GM23338 (cell line): ENCODE measurements at regions not wholly inside any gene's neighbourhood (a gene's known extent, or its start where the extent isn't known, plus 50 kb on each side); places are given as distances from the start of the nearest gene placed in this dataset.

Experiments
- ATAC-seq: fragments of 200-7000 bp; cut with Tn5 transposase; 3 replicates; pipeline ENCODE4 v1.9.1; 2020
- DNase-seq: peaks from one replicate; pipeline ENCODE4 v3.0.0-alpha.2; 2015; ENCODE audit warnings: low spot score
- H2AFZ ChIP-seq: fragments of 200-600 bp; sonication (generic); 2 replicates; pipeline ENCODE4 v1.8.0; 2016; ENCODE audit warnings: antibody characterized with exemption, mild to moderate bottlenecking, moderate library complexity
- H3F3A ChIP-seq: fragments of 200-600 bp; sonication (generic); replicated peaks from 2 replicates; pipeline ENCODE4 v1.8.0; 2017; ENCODE audit warnings: antibody characterized with exemption, mixed run types, low read depth
- H3K27ac ChIP-seq: fragments of 200-600 bp; sonication (generic); 2 replicates; pipeline ENCODE4 v1.6.1; 2016; ENCODE audit warnings: low read depth
- H3K27me3 ChIP-seq: fragments of 200-600 bp; sonication (generic); 2 replicates; pipeline ENCODE4 v1.8.0; 2016; ENCODE audit warnings: mild to moderate bottlenecking, mixed run types, moderate library complexity; ENCODE audit not compliant: insufficient read depth
- H3K36me3 ChIP-seq: fragments of 200-600 bp; sonication (generic); 2 replicates; pipeline ENCODE4 v1.8.0; 2016; ENCODE audit warnings: mild to moderate bottlenecking; ENCODE audit not compliant: insufficient read depth
- H3K4me1 ChIP-seq: fragments of 200-600 bp; sonication (generic); 2 replicates; pipeline ENCODE4 v1.8.0; 2016; ENCODE audit warnings: mild to moderate bottlenecking, moderate library complexity; ENCODE audit not compliant: insufficient read depth
- H3K4me2 ChIP-seq: fragments of 200-600 bp; sonication (generic); 2 replicates; pipeline ENCODE4 v1.7.1; 2017; ENCODE audit warnings: mixed run types
- H3K4me3 ChIP-seq: fragments of 200-600 bp; sonication (generic); 2 replicates; pipeline ENCODE4 v1.6.1; 2016; ENCODE audit warnings: mixed run types
- H3K79me2 ChIP-seq: fragments of 200-600 bp; sonication (generic); replicated peaks from 2 replicates; pipeline ENCODE4 v1.8.0; 2017; ENCODE audit warnings: mild to moderate bottlenecking; ENCODE audit not compliant: insufficient read depth
- H3K9me2 ChIP-seq: fragments of 200-600 bp; sonication (generic); 2 replicates; pipeline ENCODE4 v1.8.0; 2017; ENCODE audit not compliant: insufficient read depth
- H4K20me1 ChIP-seq: fragments of 200-600 bp; sonication (generic); replicated peaks from 2 replicates; pipeline ENCODE4 v1.8.0; 2017; ENCODE audit warnings: mild to moderate bottlenecking; ENCODE audit not compliant: insufficient read depth
- H3K27ac Mint-ChIP-seq: 2 replicates; pipeline ENCODE4 v1.8.0; 2020; ENCODE audit warnings: inconsistent platforms, mild to moderate bottlenecking, moderate library complexity, mixed read lengths
- H3K27me3 Mint-ChIP-seq: 3 replicates; pipeline ENCODE4 v1.8.0; 2022; ENCODE audit warnings: low read depth, mild to moderate bottlenecking, moderate library complexity, mixed read lengths, inconsistent platforms; ENCODE audit not compliant: insufficient read depth, poor library complexity
- H3K36me3 Mint-ChIP-seq: 3 replicates; pipeline ENCODE4 v1.8.0; 2021; ENCODE audit warnings: low read depth, mild to moderate bottlenecking, inconsistent platforms, moderate library complexity, mixed read lengths
- H3K4me1 Mint-ChIP-seq: 3 replicates; pipeline ENCODE4 v1.8.0; 2020; ENCODE audit warnings: mild to moderate bottlenecking, inconsistent platforms, mixed read lengths
- H3K4me3 Mint-ChIP-seq: 3 replicates; pipeline ENCODE4 v1.8.0; 2021; ENCODE audit warnings: moderate library complexity, mild to moderate bottlenecking, inconsistent platforms, mixed read lengths
- H3K9me3 Mint-ChIP-seq: 3 replicates; pipeline ENCODE4 v1.8.0; 2020; ENCODE audit warnings: moderate library complexity, mild to moderate bottlenecking, inconsistent platforms, mixed read lengths
- CREB1 ChIP-seq: fragments of 250-450 bp; sonication (Bioruptor Pico); IDR thresholded peaks from 2 replicates; pipeline ENCODE4 v1.5.0; 2020; ENCODE audit warnings: low read depth, mild to moderate bottlenecking, moderate library complexity
- CTCF ChIP-seq, 2 experiments: fragments of 200-600 bp in 1 of 2; sonication (generic) in 1 of 2; conservative IDR thresholded peaks; 2 replicates each; pipeline versions ENCODE4 v1.5.1 to v1.6.1; 2016 to 2017; ENCODE audit warnings: antibody characterized with exemption in 2 of 2, low read depth in 2 of 2, mild to moderate bottlenecking in 2 of 2, moderate library complexity in 1 of 2
- ETS1 ChIP-seq: IDR thresholded peaks from 2 replicates; pipeline ENCODE4 v1.6.1; 2016; ENCODE audit warnings: antibody characterized with exemption
- EZH2 ChIP-seq: fragments of 200-600 bp; sonication (generic); IDR thresholded peaks from one replicate; pipeline ENCODE4 v1.8.0; 2017; ENCODE audit warnings: antibody characterized with exemption, mild to moderate bottlenecking, low read depth; ENCODE audit not compliant: unreplicated experiment
- EZH2phosphoT487 ChIP-seq: fragments of 200-600 bp; sonication (generic); IDR thresholded peaks from one replicate; pipeline ENCODE4 v1.8.1; 2018; ENCODE audit warnings: antibody characterized with exemption; ENCODE audit not compliant: unreplicated experiment
- JUNB ChIP-seq: IDR thresholded peaks from one replicate; pipeline ENCODE4 v1.6.1; 2016; ENCODE audit warnings: antibody characterized with exemption; ENCODE audit not compliant: unreplicated experiment
- NANOG ChIP-seq: IDR thresholded peaks from 2 replicates; pipeline ENCODE4 v1.6.1; 2016; ENCODE audit warnings: antibody characterized with exemption, borderline replicate concordance
- POLR2AphosphoS5 ChIP-seq: IDR thresholded peaks from 2 replicates; pipeline ENCODE4 v1.6.1; 2016; ENCODE audit warnings: antibody characterized with exemption, low read depth
- REST ChIP-seq: IDR thresholded peaks from one replicate; pipeline ENCODE4 v1.6.1; 2018; ENCODE audit warnings: antibody characterized with exemption; ENCODE audit not compliant: unreplicated experiment
- STAT1 ChIP-seq: IDR thresholded peaks from one replicate; pipeline ENCODE4 v1.6.1; 2016; ENCODE audit warnings: antibody characterized with exemption; ENCODE audit not compliant: unreplicated experiment
- ZNF114 ChIP-seq: fragments of 250-450 bp; sonication (Bioruptor Pico); IDR thresholded peaks from 2 replicates; pipeline ENCODE4 v1.5.0; 2020; ENCODE audit warnings: mild to moderate bottlenecking, moderate library complexity
- ZNF331 ChIP-seq: fragments of 250-450 bp; sonication (Bioruptor Pico); IDR thresholded peaks from 2 replicates; pipeline ENCODE4 v1.5.0; 2020; ENCODE audit warnings: low read depth, mild to moderate bottlenecking, moderate library complexity
- ZNF462 ChIP-seq: fragments of 250-450 bp; sonication (Bioruptor Pico); IDR thresholded peaks from 2 replicates; pipeline ENCODE4 v1.5.0; 2020; ENCODE audit warnings: mild to moderate bottlenecking, moderate library complexity

GRCh38 chr10:4167216-4167615 is 382.2 kb upstream of the KLF6 start (continued):
- TF ChIP-seq REST (no peak), JUNB (no peak)

- Mint-ChIP-seq H3K4me1 (peaks cover 16% of the 10 kb centered on the region), H3K36me3 (no peaks in the 10 kb centered on the region), H3K27ac (no peak overlapping the region), H3K4me3 (no peak overlapping the region), H3K27me3 (peaks cover 2% of the 10 kb centered on the region), H3K9me3 (no peaks in the 10 kb centered on the region)
- Histone ChIP-seq H4K20me1 (no peaks in the 10 kb centered on the region), H3K9me2 (no peaks in the 10 kb centered on the region), H3K4me2 (no peak overlapping the region), H3K4me1 (peaks cover 13% of the 10 kb centered on the region), H3K36me3 (no peaks in the 10 kb centered on the region), H2AFZ (peak overlapping the region; percentile 79), H3F3A (no peaks in the 10 kb centered on the region), H3K27me3 (no peaks in the 10 kb centered on the region), H3K27ac (no peak overlapping the region), H3K79me2 (no peaks in the 10 kb centered on the region), H3K4me3 (no peak overlapping the region)
- DNase-seq (no peak), ATAC-seq (peak; percentile 59)
- no peak for TF ChIP-seq ZNF114 (CRISPR knock-in tag)
- no peak for TF ChIP-seq EZH2
- no peak for TF ChIP-seq JUNB
- TF ChIP-seq CTCF (conservative IDR thresholded peaks at IDR 0.05; ENCODE audit: low read depth in 2 of 2), result no peak
- TF ChIP-seq NANOG, result no peak
- no peak for TF ChIP-seq EZH2phosphoT487
- no peak for TF ChIP-seq POLR2AphosphoS5
- TF ChIP-seq ETS1, result no peak
- TF ChIP-seq CREB1 (CRISPR knock-in tag), result no peak
- TF ChIP-seq STAT1, result no peak
- no peak for TF ChIP-seq ZNF462 (CRISPR knock-in tag)
- no peak for TF ChIP-seq ZNF331 (CRISPR knock-in tag)
These were observed 377.7 kb upstream of the KLF6 start for GRCh38 chr10:4162571-4163286.
